Esophagus muscularis mucosa (tissue), 4 donors: ENCODE measurements at regions not wholly inside any gene's neighbourhood (a gene's known extent, or its start where the extent isn't known, plus 50 kb on each side); places are given as distances from the start of the nearest gene placed in this dataset.

Experiments used
- CTCF ChIP-seq, 3 experiments: fragments of 200-600 bp in 2 of 3; fragments of 450-650 bp in 1 of 3; sonication (generic) in 2 of 3; IDR thresholded peaks; one replicate each; pipeline ENCODE4 v1.5.1; 2017 to 2019; ENCODE audit warnings: antibody characterized with exemption in 3 of 3, mild to moderate bottlenecking in 2 of 3, moderate library complexity in 1 of 3
- EP300 ChIP-seq: sonication (generic); formaldehyde crosslinking; IDR thresholded peaks from one replicate; pipeline ENCODE4 v1.6.1; 2017; ENCODE audit warnings: antibody characterized with exemption
- POLR2A ChIP-seq: fragments of 450-650 bp; IDR thresholded peaks from one replicate; pipeline ENCODE4 v1.6.1; 2017; ENCODE audit warnings: antibody characterized with exemption, moderate library complexity, mild to moderate bottlenecking, low read depth
- POLR2AphosphoS5 ChIP-seq, 2 donors: sonication (generic); formaldehyde crosslinking; IDR thresholded peaks; one replicate each; pipeline ENCODE4 v1.6.1; 2017; ENCODE audit warnings: antibody characterized with exemption in 2 of 2

- TF ChIP-seq POLR2AphosphoS5 (IDR thresholded peaks at IDR 0.05), result no peak
- no peak for TF ChIP-seq EP300
- no peak for TF ChIP-seq CTCF (IDR thresholded peaks at IDR 0.05)
- TF ChIP-seq POLR2A, result no peak
Measured at GRCh38 chr17:54021418-54021817, 198.7 kb downstream of the KIF2B start.
